NCI-H446 treated with DMSO at 0.1 percent for 48 hours (cell line): ENCODE measurements at regions not wholly inside any gene's neighbourhood (a gene's known extent, or its start where the extent isn't known, plus 50 kb on each side); places are given as distances from the start of the nearest gene placed in this dataset.
"Not testable (repeated sequence)": the region's sequence is repeated elsewhere in the genome, so short reads cannot be mapped to it uniquely, and the experiment has no call there.

ENCODE experiments used
- DNase-seq: peaks from one replicate; lab custom pipeline; 2025; lab: John Stamatoyannopoulos, UW

- no peak for DNase-seq
Observed at GRCh38 chr1:222950892-222951291, 136.1 kb downstream of the DISP1 start.

- DNase-seq, result no peak
Observed at GRCh38 chr1:222953585-222953984, 138.7 kb downstream of the DISP1 start.

GRCh38 chr1:222955964-222956363, 141.1 kb downstream of the DISP1 start:
- DNase-seq, result no peak

- DNase-seq, result no peak
Observed at GRCh38 chr1:222956601-222957000, 141.8 kb downstream of the DISP1 start.

- DNase-seq, result no peak
Observed at GRCh38 chr1:222967466-222968240, 152.8 kb downstream of the DISP1 start.

GRCh38 chr1:222970040-222970439, 155.2 kb downstream of the DISP1 start:
- no peak for DNase-seq

GRCh38 chr1:222970711-222971110, 155.9 kb downstream of the DISP1 start:
- DNase-seq, result no peak

- DNase-seq, result no peak
Observed at GRCh38 chr1:222971146-222971545, 156.3 kb downstream of the DISP1 start.

GRCh38 chr1:222973561-222973960, 158.7 kb downstream of the DISP1 start:
- no peak for DNase-seq

GRCh38 chr1:222974496-222974895, 159.7 kb downstream of the DISP1 start:
- DNase-seq, result no peak

- no peak for DNase-seq
Observed at GRCh38 chr1:222975472-222976122, 160.8 kb downstream of the DISP1 start.

- DNase-seq, result no peak
Observed at GRCh38 chr1:222976453-222976852, 161.6 kb downstream of the DISP1 start.

GRCh38 chr1:222977294-222977693, 162.5 kb downstream of the DISP1 start:
- DNase-seq, result not testable (repeated sequence)

GRCh38 chr1:222979561-222979960, 163.5 kb downstream of the TLR5 start:
- DNase-seq, result no peak

GRCh38 chr1:222987674-222988076, 155.4 kb downstream of the TLR5 start:
- no peak for DNase-seq

GRCh38 chr1:222989443-222989842, 153.6 kb downstream of the TLR5 start:
- DNase-seq, result no peak

- DNase-seq, result no peak
Observed at GRCh38 chr1:222991177-222991576, 151.9 kb downstream of the TLR5 start.

- no peak for DNase-seq
Observed at GRCh38 chr1:222991908-222992307, 151.1 kb downstream of the TLR5 start.

GRCh38 chr1:222994511-222995235, 148.4 kb downstream of the TLR5 start:
- no peak for DNase-seq

GRCh38 chr1:222995236-222995580, 147.8 kb downstream of the TLR5 start:
- DNase-seq, result no peak

GRCh38 chr1:222995620-222996309, 147.3 kb downstream of the TLR5 start:
- DNase-seq, result no peak

- no peak for DNase-seq
Observed at GRCh38 chr1:222996310-222996975, 146.6 kb downstream of the TLR5 start.
